Tibial artery (tissue), 4 donors: ENCODE measurements at regions not wholly inside any gene's neighbourhood (a gene's known extent, or its start where the extent isn't known, plus 50 kb on each side); places are given as distances from the start of the nearest gene placed in this dataset.

Experiments used
- DNase-seq, 2 donors: peaks; one replicate each; pipeline ENCODE4 v3.0.0-alpha.2; 2019
- H3K27ac ChIP-seq, 2 donors: fragments of 200-600 bp; sonication (generic) in 1 of 2; 1 replicate in 1 of 2; 2 replicates in 1 of 2; pipeline ENCODE4 v1.5.1; 2018 to 2019; ENCODE audit warnings: mild to moderate bottlenecking in 1 of 2
- H3K27me3 ChIP-seq, 2 donors: fragments of 200-600 bp; sonication (generic) in 1 of 2; one replicate each; pipeline versions ENCODE4 v1.5.1 to v1.6.0; 2016 to 2019
- H3K36me3 ChIP-seq, 3 donors: fragments of 200-600 bp; sonication (generic) in 2 of 3; one replicate each; pipeline ENCODE4 v1.5.1; 2016 to 2019; ENCODE audit warnings: mild to moderate bottlenecking in 2 of 3
- H3K4me1 ChIP-seq, 4 donors: fragments of 200-600 bp; sonication (generic) in 2 of 4; 1 replicate in 3 of 4; 2 replicates in 1 of 4; pipeline ENCODE4 v1.5.1; 2016 to 2019
- H3K4me3 ChIP-seq, 2 donors: fragments of 200-600 bp; sonication (generic) in 1 of 2; 1 replicate in 1 of 2; 2 replicates in 1 of 2; pipeline ENCODE4 v1.5.1; 2018 to 2019; ENCODE audit warnings: mild to moderate bottlenecking in 2 of 2
- H3K9me3 ChIP-seq, 3 donors: fragments of 200-600 bp; sonication (generic) in 1 of 3; one replicate each; pipeline ENCODE4 v1.5.1; 2016 to 2019
- CTCF ChIP-seq, 2 experiments: fragments of 200-600 bp in 1 of 2; fragments of 450-650 bp in 1 of 2; IDR thresholded peaks; one replicate each; pipeline ENCODE4 v1.5.1; 2017 to 2019; ENCODE audit warnings: antibody characterized with exemption in 2 of 2, mild to moderate bottlenecking in 1 of 2, moderate library complexity in 1 of 2
- intact Hi-C: fragments of 100-400 bp; cut with DNase I; formaldehyde crosslinking; loops from one replicate; pipeline ENCODE4 v1.15.0; 2023; ENCODE audit warnings: low total_unique reads

DNA sequence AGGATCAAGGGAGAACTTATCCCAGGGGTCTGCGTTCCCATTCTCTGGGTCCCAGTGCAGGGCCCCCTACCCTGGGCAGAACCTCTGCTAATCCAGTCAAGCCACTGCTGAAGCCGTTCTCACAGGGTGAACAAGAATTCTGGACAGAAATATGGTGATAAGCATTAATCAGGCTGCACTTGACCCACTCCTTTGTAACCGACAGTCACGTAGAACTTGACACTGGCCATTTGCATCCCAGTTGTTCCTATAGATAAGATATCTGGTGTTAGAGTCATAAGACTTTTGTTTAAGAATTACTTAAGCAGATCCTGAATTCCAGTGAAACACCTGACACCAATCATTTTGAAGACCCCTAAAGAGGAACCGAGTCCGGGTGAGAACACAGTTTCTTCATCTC is 107.5 kb upstream of the THY1 start:
- H3K27ac ChIP-seq, result no peak overlapping the region
- peaks cover 0 to 24% of the 10 kb centered on the region in 2 donors for H3K27me3 ChIP-seq
- H3K4me3 ChIP-seq, result no peak overlapping the region
- intact Hi-C loops, result no loop called here
- H3K4me1 ChIP-seq, result no peaks in the 10 kb centered on the region
- no peak for DNase-seq
- TF ChIP-seq CTCF (IDR thresholded peaks at IDR 0.05), result no peak
- no peaks in the 10 kb centered on the region for H3K36me3 ChIP-seq
- H3K9me3 ChIP-seq, result no peaks in the 10 kb centered on the region

GRCh38 chr11:119529936-119530335 is 107.0 kb upstream of the THY1 start:
- Histone ChIP-seq H3K27me3 (peaks cover 0 to 24% of the 10 kb centered on the region in 2 donors), H3K4me1 (no peaks in the 10 kb centered on the region), H3K27ac (no peak overlapping the region), H3K9me3 (no peaks in the 10 kb centered on the region), H3K36me3 (no peaks in the 10 kb centered on the region), H3K4me3 (no peak overlapping the region)
- intact Hi-C loops, result no loop called here
- peak in 1 of 2 donors; percentile 4 for DNase-seq
- TF ChIP-seq CTCF (IDR thresholded peaks at IDR 0.05), result no peak

DNA sequence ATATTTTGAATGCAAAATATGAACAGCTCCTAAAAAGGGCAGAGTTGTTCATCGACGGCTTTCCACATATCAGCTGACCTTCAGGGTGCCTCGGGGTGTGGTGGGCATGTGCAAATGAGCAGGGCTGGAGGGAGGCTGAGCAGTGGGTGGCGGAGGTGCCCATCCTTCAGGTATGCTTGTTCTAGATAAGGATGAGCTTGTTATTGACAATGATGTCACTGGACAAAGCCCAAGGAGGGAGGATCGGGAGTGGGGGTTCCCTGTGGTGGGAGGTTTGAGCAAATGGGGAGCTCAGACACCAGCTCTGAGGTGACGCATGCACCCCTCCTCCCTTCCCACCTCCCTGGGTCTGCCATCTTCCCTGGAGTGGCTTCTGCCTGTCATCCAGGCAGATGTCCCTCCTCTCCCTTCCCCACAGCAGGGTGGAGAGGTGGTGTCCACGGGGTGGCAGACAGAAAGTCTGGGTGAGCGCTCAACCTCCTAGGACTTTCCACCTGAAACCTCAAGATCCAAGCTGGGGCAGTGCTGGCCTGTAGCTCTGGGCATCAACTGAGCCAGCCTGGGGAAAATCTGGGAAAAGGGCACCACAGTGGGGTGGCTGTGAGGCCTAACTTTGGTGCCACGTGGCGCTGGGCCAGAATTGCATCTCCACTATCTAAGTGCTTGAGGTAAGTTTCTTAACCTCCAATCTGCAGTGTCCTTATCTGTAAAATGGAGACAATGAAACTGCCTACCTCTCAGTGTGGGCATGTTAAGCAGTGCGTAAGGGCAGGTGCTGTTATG is 106.3 kb upstream of the THY1 start:
- Histone ChIP-seq H3K4me3 (no peak overlapping the region), H3K9me3 (no peaks in the 10 kb centered on the region), H3K36me3 (no peaks in the 10 kb centered on the region), H3K27ac (no peak overlapping the region), H3K4me1 (no peaks in the 10 kb centered on the region), H3K27me3 (peaks cover 0 to 24% of the 10 kb centered on the region in 2 donors)
- peak in 1 of 2 donors; percentile 25 for DNase-seq
- no peak for TF ChIP-seq CTCF (IDR thresholded peaks at IDR 0.05)
- intact Hi-C loops, result no loop called here

GRCh38 chr11:119525867-119526196 is 102.9 kb upstream of the THY1 start:
- Histone ChIP-seq H3K27ac (no peak overlapping the region), H3K4me1 (no peaks in the 10 kb centered on the region), H3K36me3 (no peaks in the 10 kb centered on the region), H3K27me3 (peaks cover 0 to 19% of the 10 kb centered on the region in 2 donors), H3K9me3 (no peaks in the 10 kb centered on the region), H3K4me3 (no peak overlapping the region)
- no peak for DNase-seq
- TF ChIP-seq CTCF (IDR thresholded peaks at IDR 0.05), result no peak
- intact Hi-C loops, result no loop called here

- Histone ChIP-seq H3K36me3 (no peaks in the 10 kb centered on the region), H3K27me3 (peaks cover 0 to 21% of the 10 kb centered on the region in 2 donors), H3K27ac (no peak overlapping the region), H3K4me1 (no peaks in the 10 kb centered on the region), H3K4me3 (no peak overlapping the region), H3K9me3 (no peaks in the 10 kb centered on the region)
- DNase-seq, result no peak
- intact Hi-C loops, result no loop called here
- no peak for TF ChIP-seq CTCF (IDR thresholded peaks at IDR 0.05)
Measured at GRCh38 chr11:119525180-119525866, 102.4 kb upstream of the THY1 start.
